22Rv1 (cell line): ENCODE measurements at regions not wholly inside any gene's neighbourhood (a gene's known extent, or its start where the extent isn't known, plus 50 kb on each side); places are given as distances from the start of the nearest gene placed in this dataset.

Experiments
- ZFX ChIP-seq: fragments of 450-650 bp; IDR thresholded peaks from 2 replicates; pipeline ENCODE4 v1.6.1; 2017; ENCODE audit warnings: antibody characterized with exemption, borderline replicate concordance
- TF ChIP-seq, protein P1 (sequence below): fragments of 450-650 bp; IDR thresholded peaks from 2 replicates; pipeline ENCODE4 v1.5.1; 2017; ENCODE audit warnings: mild to moderate bottlenecking

DNA sequence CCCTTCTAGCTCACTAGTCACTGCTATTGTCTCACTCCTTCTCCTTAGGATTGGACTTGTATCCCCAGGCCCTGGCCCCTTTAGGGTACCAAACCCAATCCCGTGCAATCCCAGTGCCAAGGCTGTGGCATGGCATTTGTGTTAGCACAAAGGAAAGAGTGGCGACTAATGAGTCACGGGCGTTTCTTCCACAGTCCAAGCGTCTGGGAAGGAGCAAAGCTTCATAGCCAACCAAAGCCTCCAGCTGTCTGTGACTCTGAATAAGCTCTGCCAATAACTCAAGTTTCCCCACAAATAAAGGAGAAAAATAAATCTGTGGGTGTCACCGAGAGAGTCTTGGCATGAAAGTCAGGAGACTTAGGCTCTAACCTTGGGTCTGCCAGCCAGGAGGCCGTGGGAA lies 54.6 kb upstream of the COX10 start:
- TF ChIP-seq, protein P1, sequence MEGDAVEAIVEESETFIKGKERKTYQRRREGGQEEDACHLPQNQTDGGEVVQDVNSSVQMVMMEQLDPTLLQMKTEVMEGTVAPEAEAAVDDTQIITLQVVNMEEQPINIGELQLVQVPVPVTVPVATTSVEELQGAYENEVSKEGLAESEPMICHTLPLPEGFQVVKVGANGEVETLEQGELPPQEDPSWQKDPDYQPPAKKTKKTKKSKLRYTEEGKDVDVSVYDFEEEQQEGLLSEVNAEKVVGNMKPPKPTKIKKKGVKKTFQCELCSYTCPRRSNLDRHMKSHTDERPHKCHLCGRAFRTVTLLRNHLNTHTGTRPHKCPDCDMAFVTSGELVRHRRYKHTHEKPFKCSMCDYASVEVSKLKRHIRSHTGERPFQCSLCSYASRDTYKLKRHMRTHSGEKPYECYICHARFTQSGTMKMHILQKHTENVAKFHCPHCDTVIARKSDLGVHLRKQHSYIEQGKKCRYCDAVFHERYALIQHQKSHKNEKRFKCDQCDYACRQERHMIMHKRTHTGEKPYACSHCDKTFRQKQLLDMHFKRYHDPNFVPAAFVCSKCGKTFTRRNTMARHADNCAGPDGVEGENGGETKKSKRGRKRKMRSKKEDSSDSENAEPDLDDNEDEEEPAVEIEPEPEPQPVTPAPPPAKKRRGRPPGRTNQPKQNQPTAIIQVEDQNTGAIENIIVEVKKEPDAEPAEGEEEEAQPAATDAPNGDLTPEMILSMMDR, result no peak
- no peak for TF ChIP-seq ZFX
